Osteoblast (primary cell): ENCODE measurements at regions not wholly inside any gene's neighbourhood (a gene's known extent, or its start where the extent isn't known, plus 50 kb on each side); places are given as distances from the start of the nearest gene placed in this dataset.

Source experiments
- DNase-seq: peaks from one replicate; pipeline ENCODE4 v3.0.0; 2011; ENCODE audit warnings: low spot score, mixed read lengths; ENCODE audit not compliant: insufficient read length; ENCODE audit errors: missing footprints
- H2AFZ ChIP-seq: 2 replicates; pipeline ENCODE4 v1.6.0; 2011; ENCODE audit warnings: mild to moderate bottlenecking, low read length
- H3K27ac ChIP-seq: 2 replicates; pipeline ENCODE4 v1.5.1; 2011; ENCODE audit warnings: mild to moderate bottlenecking, low read depth, low read length, moderate library complexity
- H3K27me3 ChIP-seq: 2 replicates; pipeline ENCODE4 v1.6.0; 2012; ENCODE audit warnings: mild to moderate bottlenecking, control low read depth, inconsistent platforms, low read length, moderate library complexity; ENCODE audit not compliant: insufficient read depth
- H3K36me3 ChIP-seq: 2 replicates; pipeline ENCODE4 v1.5.1; 2011; ENCODE audit warnings: mild to moderate bottlenecking, low read length, control low read depth, moderate library complexity; ENCODE audit not compliant: insufficient read depth
- H3K4me1 ChIP-seq: 2 replicates; pipeline ENCODE4 v1.5.1; 2011; ENCODE audit warnings: mild to moderate bottlenecking, low read length, control low read depth, moderate library complexity; ENCODE audit not compliant: insufficient read depth
- H3K4me2 ChIP-seq: 2 replicates; pipeline ENCODE4 v1.6.0; 2011; ENCODE audit warnings: mild to moderate bottlenecking, low read length; ENCODE audit not compliant: insufficient read depth
- H3K4me3 ChIP-seq: fragments of 200-600 bp; sonication (generic); 3 replicates; pipeline ENCODE4 v1.5.1; 2012; ENCODE audit warnings: mild to moderate bottlenecking, low read length, inconsistent platforms; ENCODE audit not compliant: insufficient read depth
- H3K79me2 ChIP-seq: 2 replicates; pipeline ENCODE4 v1.6.0; 2012; ENCODE audit warnings: mild to moderate bottlenecking, low read length, control low read depth, inconsistent platforms; ENCODE audit not compliant: insufficient read depth
- H3K9me3 ChIP-seq: 2 replicates; pipeline ENCODE4 v1.5.1; 2011; ENCODE audit warnings: low read depth, low read length, control low read depth
- H4K20me1 ChIP-seq: 2 replicates; pipeline ENCODE4 v1.6.0; 2012; ENCODE audit warnings: mild to moderate bottlenecking, low read length, control low read depth; ENCODE audit not compliant: insufficient read depth
- TF ChIP-seq, protein P1 (sequence below): IDR thresholded peaks from 2 replicates; pipeline ENCODE4 v1.5.1; 2011; ENCODE audit warnings: mild to moderate bottlenecking, low read depth, low read length, moderate library complexity; ENCODE audit errors: extremely low read depth

DNA sequence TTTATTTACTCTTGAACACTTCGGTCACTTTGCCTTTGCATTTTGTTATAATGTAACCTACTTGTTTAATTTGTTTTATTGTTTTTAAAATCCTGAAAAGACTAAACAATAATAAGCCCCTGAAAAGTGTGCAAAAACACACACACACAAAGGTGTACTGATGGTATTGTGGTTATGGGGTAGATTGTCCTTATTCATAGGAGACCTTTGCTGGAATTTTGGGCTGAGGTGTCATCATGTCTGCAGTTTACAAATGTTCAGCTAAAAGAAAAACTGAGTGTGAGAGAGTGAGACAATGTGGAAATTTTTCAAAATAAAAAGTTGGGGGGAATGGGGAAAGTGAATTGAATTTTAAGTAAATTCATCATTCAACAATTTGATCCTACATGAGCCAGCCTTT lies 174.9 kb downstream of the QDPR start:
- Histone ChIP-seq H4K20me1 (no peaks in the 10 kb centered on the region), H3K9me3 (no peaks in the 10 kb centered on the region), H3K4me1 (no peaks in the 10 kb centered on the region), H2AFZ (no peak overlapping the region), H3K4me2 (no peak overlapping the region), H3K79me2 (no peaks in the 10 kb centered on the region), H3K4me3 (no peak overlapping the region), H3K36me3 (no peaks in the 10 kb centered on the region), H3K27ac (no peak overlapping the region), H3K27me3 (peaks cover 24% of the 10 kb centered on the region)
- TF ChIP-seq, protein P1, sequence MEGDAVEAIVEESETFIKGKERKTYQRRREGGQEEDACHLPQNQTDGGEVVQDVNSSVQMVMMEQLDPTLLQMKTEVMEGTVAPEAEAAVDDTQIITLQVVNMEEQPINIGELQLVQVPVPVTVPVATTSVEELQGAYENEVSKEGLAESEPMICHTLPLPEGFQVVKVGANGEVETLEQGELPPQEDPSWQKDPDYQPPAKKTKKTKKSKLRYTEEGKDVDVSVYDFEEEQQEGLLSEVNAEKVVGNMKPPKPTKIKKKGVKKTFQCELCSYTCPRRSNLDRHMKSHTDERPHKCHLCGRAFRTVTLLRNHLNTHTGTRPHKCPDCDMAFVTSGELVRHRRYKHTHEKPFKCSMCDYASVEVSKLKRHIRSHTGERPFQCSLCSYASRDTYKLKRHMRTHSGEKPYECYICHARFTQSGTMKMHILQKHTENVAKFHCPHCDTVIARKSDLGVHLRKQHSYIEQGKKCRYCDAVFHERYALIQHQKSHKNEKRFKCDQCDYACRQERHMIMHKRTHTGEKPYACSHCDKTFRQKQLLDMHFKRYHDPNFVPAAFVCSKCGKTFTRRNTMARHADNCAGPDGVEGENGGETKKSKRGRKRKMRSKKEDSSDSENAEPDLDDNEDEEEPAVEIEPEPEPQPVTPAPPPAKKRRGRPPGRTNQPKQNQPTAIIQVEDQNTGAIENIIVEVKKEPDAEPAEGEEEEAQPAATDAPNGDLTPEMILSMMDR, result no peak
- no peak for DNase-seq

GRCh38 chr4:17336524-17336961 lies 175.3 kb downstream of the QDPR start:
- H2AFZ ChIP-seq, result no peak overlapping the region
- no peak overlapping the region for H3K4me2 ChIP-seq

GRCh38 chr4:17336069-17336468 lies 175.8 kb downstream of the QDPR start:
- H3K4me3 ChIP-seq, result no peak overlapping the region
- no peaks in the 10 kb centered on the region for H3K4me1 ChIP-seq
- H3K36me3 ChIP-seq, result no peaks in the 10 kb centered on the region
- H3K79me2 ChIP-seq, result no peaks in the 10 kb centered on the region
- peaks cover 24% of the 10 kb centered on the region for H3K27me3 ChIP-seq
- no peaks in the 10 kb centered on the region for H4K20me1 ChIP-seq
- TF ChIP-seq, protein P1, result no peak
- H3K4me2 ChIP-seq, result no peak overlapping the region
- H3K27ac ChIP-seq, result no peak overlapping the region
- no peak overlapping the region for H2AFZ ChIP-seq
- H3K9me3 ChIP-seq, result no peaks in the 10 kb centered on the region
- DNase-seq, result no peak

More at GRCh38 chr4:17336524-17336961, 175.3 kb downstream of the QDPR start:
- no peak for DNase-seq
- H3K4me1 ChIP-seq, result no peaks in the 10 kb centered on the region
- H3K36me3 ChIP-seq, result no peaks in the 10 kb centered on the region
- no peaks in the 10 kb centered on the region for H4K20me1 ChIP-seq
- H3K27ac ChIP-seq, result no peak overlapping the region
- H3K79me2 ChIP-seq, result no peaks in the 10 kb centered on the region
- TF ChIP-seq, protein P1, result no peak
- peaks cover 24% of the 10 kb centered on the region for H3K27me3 ChIP-seq
- no peaks in the 10 kb centered on the region for H3K9me3 ChIP-seq
- H3K4me3 ChIP-seq, result no peak overlapping the region

DNA sequence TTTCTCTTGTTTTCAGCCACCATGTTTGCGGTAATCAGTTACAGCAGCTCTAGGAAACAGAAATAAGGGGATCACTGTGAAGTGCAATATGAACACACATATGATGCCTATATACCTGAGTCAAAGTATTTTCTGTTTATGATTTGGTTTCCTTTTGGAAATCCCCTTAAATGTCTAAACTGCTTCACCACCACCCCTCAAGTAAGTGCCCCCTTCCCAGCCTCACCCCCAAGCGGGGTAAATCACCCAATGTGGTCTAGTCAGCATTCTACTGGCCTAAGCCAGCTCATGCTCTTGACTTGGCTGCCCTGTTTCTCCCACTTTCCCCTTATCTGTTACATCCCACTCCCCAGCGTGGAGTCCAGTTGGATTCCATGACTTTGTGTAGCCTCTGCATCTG lies 176.5 kb downstream of the QDPR start:
- H3K4me2 ChIP-seq, result no peak overlapping the region
- no peaks in the 10 kb centered on the region for H4K20me1 ChIP-seq
- TF ChIP-seq, protein P1, result no peak
- no peaks in the 10 kb centered on the region for H3K4me1 ChIP-seq
- H3K27ac ChIP-seq, result no peak overlapping the region
- no peak overlapping the region for H2AFZ ChIP-seq
- H3K36me3 ChIP-seq, result no peaks in the 10 kb centered on the region
- no peak overlapping the region for H3K4me3 ChIP-seq
- H3K27me3 ChIP-seq, result peaks cover 24% of the 10 kb centered on the region
- no peaks in the 10 kb centered on the region for H3K9me3 ChIP-seq
- no peak for DNase-seq
- H3K79me2 ChIP-seq, result no peaks in the 10 kb centered on the region
